GM12892 (cell line): ENCODE measurements at regions not wholly inside any gene's neighbourhood (a gene's known extent, or its start where the extent isn't known, plus 50 kb on each side); places are given as distances from the start of the nearest gene placed in this dataset.
"Not testable (repeated sequence)": the region's sequence is repeated elsewhere in the genome, so short reads cannot be mapped to it uniquely, and the experiment has no call there.

Experiments used
- POLR2A ChIP-seq: IDR thresholded peaks from 2 replicates; pipeline ENCODE4 v1.6.1; 2011; ENCODE audit warnings: low read depth, low read length, control low read depth
- POLR2AphosphoS5 ChIP-seq: IDR thresholded peaks from 2 replicates; pipeline ENCODE4 v1.6.1; 2011; ENCODE audit warnings: low read depth, low read length, control low read depth
- TAF1 ChIP-seq: IDR thresholded peaks from 2 replicates; pipeline ENCODE4 v1.6.1; 2011; ENCODE audit warnings: low read depth, mild to moderate bottlenecking, control low read depth, low read length, borderline replicate concordance

DNA sequence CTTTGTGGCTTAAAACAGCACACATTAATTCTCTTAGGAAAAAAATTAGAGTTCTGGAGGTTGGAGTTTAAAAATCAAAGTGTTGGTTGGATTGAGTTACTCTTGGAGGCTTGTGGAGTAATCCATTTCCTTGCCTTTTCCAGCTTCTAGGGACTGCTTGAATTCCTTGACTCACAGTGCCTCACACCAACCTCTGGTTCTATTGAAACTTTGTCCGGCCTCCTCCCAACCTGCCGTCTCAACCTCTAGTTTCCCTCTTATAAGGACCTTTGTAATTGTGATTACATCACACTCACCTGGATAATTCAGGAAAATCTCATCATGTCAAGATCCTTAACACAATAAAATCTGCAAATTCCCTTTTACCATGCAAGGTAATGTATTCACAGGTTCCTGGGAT lies 764.2 kb upstream of the CDH18 start:
- TF ChIP-seq POLR2AphosphoS5, POLR2A, TAF1: not testable (repeated sequence)
